ENCODE measurements at regions not wholly inside any gene's neighbourhood (a gene's known extent, or its start where the extent isn't known, plus 50 kb on each side); places are given as distances from the start of the nearest gene placed in this dataset.

DNA sequence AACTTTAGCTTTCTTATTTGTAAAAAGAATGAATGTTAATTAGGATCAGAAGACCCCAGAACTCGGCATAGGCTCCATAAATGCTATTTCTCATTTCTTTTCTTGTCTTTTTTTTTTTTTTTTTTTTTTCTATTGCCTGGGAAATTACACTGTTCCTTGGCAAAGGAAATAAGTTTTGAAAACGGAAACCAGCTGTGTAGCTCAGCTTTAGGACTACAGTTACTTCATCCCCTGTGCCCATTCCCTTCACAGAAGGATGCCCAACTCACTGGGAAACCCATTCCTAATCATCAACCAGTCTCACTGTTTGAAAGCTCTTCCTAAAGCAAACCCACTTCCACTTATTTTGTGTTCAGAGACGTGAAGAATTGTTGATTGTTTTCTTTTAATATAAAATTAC lies 254.0 kb upstream of the IL12A start:
- TF ChIP-seq POLR2A (IDR thresholded peaks at IDR 0.05) (no peak), EP300 (IDR thresholded peaks at IDR 0.05; ENCODE audit: low read depth) (no peak), POLR2AphosphoS5 (IDR thresholded peaks at IDR 0.05) (no peak)
- TF ChIP-seq, protein P1, sequence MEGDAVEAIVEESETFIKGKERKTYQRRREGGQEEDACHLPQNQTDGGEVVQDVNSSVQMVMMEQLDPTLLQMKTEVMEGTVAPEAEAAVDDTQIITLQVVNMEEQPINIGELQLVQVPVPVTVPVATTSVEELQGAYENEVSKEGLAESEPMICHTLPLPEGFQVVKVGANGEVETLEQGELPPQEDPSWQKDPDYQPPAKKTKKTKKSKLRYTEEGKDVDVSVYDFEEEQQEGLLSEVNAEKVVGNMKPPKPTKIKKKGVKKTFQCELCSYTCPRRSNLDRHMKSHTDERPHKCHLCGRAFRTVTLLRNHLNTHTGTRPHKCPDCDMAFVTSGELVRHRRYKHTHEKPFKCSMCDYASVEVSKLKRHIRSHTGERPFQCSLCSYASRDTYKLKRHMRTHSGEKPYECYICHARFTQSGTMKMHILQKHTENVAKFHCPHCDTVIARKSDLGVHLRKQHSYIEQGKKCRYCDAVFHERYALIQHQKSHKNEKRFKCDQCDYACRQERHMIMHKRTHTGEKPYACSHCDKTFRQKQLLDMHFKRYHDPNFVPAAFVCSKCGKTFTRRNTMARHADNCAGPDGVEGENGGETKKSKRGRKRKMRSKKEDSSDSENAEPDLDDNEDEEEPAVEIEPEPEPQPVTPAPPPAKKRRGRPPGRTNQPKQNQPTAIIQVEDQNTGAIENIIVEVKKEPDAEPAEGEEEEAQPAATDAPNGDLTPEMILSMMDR (IDR thresholded peaks at IDR 0.05), result no peak
